ENCODE measurements at regions not wholly inside any gene's neighbourhood (a gene's known extent, or its start where the extent isn't known, plus 50 kb on each side); places are given as distances from the start of the nearest gene placed in this dataset.
A peak's percentile ranks its signal among the peaks of the same experiment; 100 is the strongest.

- ATAC-seq (ENCODE audit: poor library complexity) (no peak), DNase-seq (no peak)
- Mint-ChIP-seq H3K4me3 (no peak overlapping the region), H3K27me3 (no peaks in the 10 kb centered on the region), H3K27ac (no peak overlapping the region), H3K9me3 (peaks cover 5% of the 10 kb centered on the region), H3K36me3 (ENCODE audit: low read depth) (no peaks in the 10 kb centered on the region), H3K4me1 (ENCODE audit: low read depth) (no peaks in the 10 kb centered on the region)
- Histone ChIP-seq H3K27ac (ENCODE audit: low read depth in 1 of 2, low read length in 2 of 2) (no peak overlapping the region), H3K36me3 (ENCODE audit: insufficient read depth, low read length) (no peaks in the 10 kb centered on the region), H3K27me3 (ENCODE audit: control insufficient read depth in 1 of 2, insufficient read depth in 2 of 2, low read length in 2 of 2) (no peaks in the 10 kb centered on the region), H3K9me3 (ENCODE audit: control insufficient read depth in 1 of 2, insufficient read depth in 1 of 2, low read length in 2 of 2) (peaks cover 0 to 3% of the 10 kb centered on the region in 2 experiments), H3K4me1 (ENCODE audit: insufficient read depth, low read length) (no peaks in the 10 kb centered on the region), H3K4me3 (ENCODE audit: low read length) (no peak overlapping the region)
- ChIA-PET CTCF (no interaction called here), POLR2A (no interaction called here)
- intact Hi-C loops (cut with DNase I, micrococcal nuclease) = loop anchor here in 1 of 2 experiments (1.0 kb wide), 1 partner anchor 377 kb away; no protein-coding TSS in a partner anchor
- no peak for TF ChIP-seq CTCF (IDR thresholded peaks at IDR 0.05)
Observed at GRCh38 chr3:28088811-28089526, 152.4 kb upstream of the CMC1 start.

- Histone ChIP-seq H3K36me3 (ENCODE audit: insufficient read depth, low read length) (no peaks in the 10 kb centered on the region), H3K27me3 (ENCODE audit: control insufficient read depth in 1 of 2, insufficient read depth in 2 of 2, low read length in 2 of 2) (no peaks in the 10 kb centered on the region), H3K4me3 (ENCODE audit: low read length) (no peak overlapping the region), H3K9me3 (ENCODE audit: control insufficient read depth in 1 of 2, insufficient read depth in 1 of 2, low read length in 2 of 2) (peaks cover 0 to 4% of the 10 kb centered on the region in 2 experiments), H3K4me1 (ENCODE audit: insufficient read depth, low read length) (no peaks in the 10 kb centered on the region), H3K27ac (ENCODE audit: low read depth in 1 of 2, low read length in 2 of 2) (no peak overlapping the region)
- H3K9me3 Mint-ChIP-seq = peaks cover 5% of the 10 kb centered on the region
- peak in 3 of 14 experiments; percentile 11 to 42 (median 14) for DNase-seq
- intact Hi-C loops (cut with DNase I, micrococcal nuclease) = loop anchor here in 1 of 2 experiments (1.0 kb wide), 1 partner anchor 377 kb away; no protein-coding TSS in a partner anchor
- no peak overlapping the region for H3K4me3 Mint-ChIP-seq
- H3K27me3 Mint-ChIP-seq = no peaks in the 10 kb centered on the region
- no peak for TF ChIP-seq CTCF (IDR thresholded peaks at IDR 0.05)
- H3K4me1 Mint-ChIP-seq (ENCODE audit: low read depth) = no peaks in the 10 kb centered on the region
- no peak overlapping the region for H3K27ac Mint-ChIP-seq
- CTCF ChIA-PET = no interaction called here
- no peaks in the 10 kb centered on the region for H3K36me3 Mint-ChIP-seq (ENCODE audit: low read depth)
- POLR2A ChIA-PET = no interaction called here
- ATAC-seq (ENCODE audit: poor library complexity) = no peak
Observed at GRCh38 chr3:28089527-28089897, 151.9 kb upstream of the CMC1 start.

- no peak overlapping the region for H3K27ac ChIP-seq (ENCODE audit: low read depth in 1 of 2, low read length in 2 of 2)
- H3K36me3 ChIP-seq (ENCODE audit: insufficient read depth, low read length) = no peaks in the 10 kb centered on the region
- CTCF ChIA-PET = no interaction called here
- Mint-ChIP-seq H3K36me3 (ENCODE audit: low read depth) (no peaks in the 10 kb centered on the region), H3K27ac (no peak overlapping the region), H3K4me1 (ENCODE audit: low read depth) (no peaks in the 10 kb centered on the region), H3K4me3 (no peak overlapping the region), H3K27me3 (no peaks in the 10 kb centered on the region), H3K9me3 (peaks cover 6% of the 10 kb centered on the region)
- DNase-seq = no peak
- no peak overlapping the region for H3K4me3 ChIP-seq (ENCODE audit: low read length)
- no peak for ATAC-seq (ENCODE audit: poor library complexity)
- no peaks in the 10 kb centered on the region for H3K27me3 ChIP-seq (ENCODE audit: control insufficient read depth in 1 of 2, insufficient read depth in 2 of 2, low read length in 2 of 2)
- TF ChIP-seq CTCF (IDR thresholded peaks at IDR 0.05) = no peak
- H3K9me3 ChIP-seq (ENCODE audit: control insufficient read depth in 1 of 2, insufficient read depth in 1 of 2, low read length in 2 of 2) = peaks cover 0 to 13% of the 10 kb centered on the region in 2 experiments
- H3K4me1 ChIP-seq (ENCODE audit: insufficient read depth, low read length) = no peaks in the 10 kb centered on the region
- intact Hi-C loops (cut with DNase I, micrococcal nuclease) = no loop called here
- POLR2A ChIA-PET = no interaction called here
Observed at GRCh38 chr3:28099296-28099695, 142.1 kb upstream of the CMC1 start.
